Stimulated activated memory B cell treated with anti-CD40 and anti-IgM and Interleukin-4, amounts not matched to agents 10 μg/mL and 1 μg/mL and 100 μg/mL, for 72 hours (primary cell): ENCODE measurements at regions not wholly inside any gene's neighbourhood (a gene's known extent, or its start where the extent isn't known, plus 50 kb on each side); places are given as distances from the start of the nearest gene placed in this dataset.
A peak's percentile ranks its signal among the peaks of the same experiment; 100 is the strongest.
"Not testable (repeated sequence)": the region's sequence is repeated elsewhere in the genome, so short reads cannot be mapped to it uniquely, and the experiment has no call there.

Experiments
- ATAC-seq: fragments of 150-1000 bp; cut with Tn5 transposase; 2 replicates; pipeline ENCODE4 v1.10.0; 2021
- H3K27ac Mint-ChIP-seq: one replicate; pipeline ENCODE4 v1.8.0; 2022; ENCODE audit warnings: mild to moderate bottlenecking, mixed read lengths
- H3K27me3 Mint-ChIP-seq: one replicate; pipeline ENCODE4 v1.8.0; 2022; ENCODE audit warnings: mixed read lengths
- H3K36me3 Mint-ChIP-seq: one replicate; pipeline ENCODE4 v1.8.0; 2022; ENCODE audit warnings: mixed read lengths
- H3K4me1 Mint-ChIP-seq: one replicate; pipeline ENCODE4 v1.8.0; 2022; ENCODE audit warnings: mixed read lengths
- H3K4me3 Mint-ChIP-seq: one replicate; pipeline ENCODE4 v1.8.0; 2022; ENCODE audit warnings: mild to moderate bottlenecking, moderate library complexity, mixed read lengths
- H3K9me3 Mint-ChIP-seq: one replicate; pipeline ENCODE4 v1.8.0; 2022; ENCODE audit warnings: mixed read lengths

DNA sequence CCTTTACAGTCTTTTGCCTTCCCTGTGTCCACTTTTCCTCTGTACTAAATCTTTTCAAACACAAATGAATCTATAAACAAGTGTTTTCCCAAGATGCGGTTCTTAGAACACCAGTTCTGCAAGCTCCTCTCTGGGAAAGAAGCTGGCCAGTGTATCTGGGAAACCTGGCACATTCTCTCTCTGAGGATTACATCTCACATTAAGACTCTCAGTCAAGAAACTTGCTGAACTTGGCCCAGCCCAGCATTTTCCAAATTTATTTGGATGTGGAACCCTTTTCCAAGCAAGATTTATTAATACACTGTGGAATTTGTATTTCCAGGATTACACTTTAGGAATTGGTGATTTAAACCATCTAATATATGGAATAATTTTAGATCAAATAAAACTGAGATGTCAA, 105.7 kb downstream of the ZNF281 start:
- Mint-ChIP-seq H3K36me3 (no peaks in the 10 kb centered on the region), H3K27ac (no peak overlapping the region), H3K4me3 (no peak overlapping the region), H3K9me3 (no peaks in the 10 kb centered on the region), H3K27me3 (no peaks in the 10 kb centered on the region), H3K4me1 (peaks cover 58% of the 10 kb centered on the region)
- ATAC-seq: no peak

DNA sequence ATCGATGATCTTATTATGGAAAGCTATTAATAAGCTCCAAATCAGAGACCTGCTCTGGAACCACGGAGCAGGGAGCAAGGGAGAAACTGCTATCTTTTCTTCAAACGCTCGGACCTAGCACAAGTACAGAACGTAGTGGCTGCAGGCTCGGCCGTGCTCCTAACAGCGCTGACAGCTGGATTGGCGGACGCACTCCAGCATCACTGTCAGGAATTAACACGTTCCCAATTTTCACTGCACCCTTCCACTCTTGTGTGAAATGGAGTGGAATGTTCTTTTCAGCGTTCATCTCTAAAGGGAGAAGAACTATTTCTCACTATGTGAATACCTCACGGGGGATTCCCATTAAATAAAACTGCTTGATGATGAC, 106.9 kb downstream of the ZNF281 start:
- H3K36me3 Mint-ChIP-seq: no peaks in the 10 kb centered on the region
- H3K4me3 Mint-ChIP-seq: peak overlapping the region; percentile 86
- H3K27ac Mint-ChIP-seq: peak overlapping the region; percentile 75
- H3K4me1 Mint-ChIP-seq: peaks cover 52% of the 10 kb centered on the region
- no peaks in the 10 kb centered on the region for H3K9me3 Mint-ChIP-seq
- H3K27me3 Mint-ChIP-seq: no peaks in the 10 kb centered on the region
- ATAC-seq: no peak

DNA sequence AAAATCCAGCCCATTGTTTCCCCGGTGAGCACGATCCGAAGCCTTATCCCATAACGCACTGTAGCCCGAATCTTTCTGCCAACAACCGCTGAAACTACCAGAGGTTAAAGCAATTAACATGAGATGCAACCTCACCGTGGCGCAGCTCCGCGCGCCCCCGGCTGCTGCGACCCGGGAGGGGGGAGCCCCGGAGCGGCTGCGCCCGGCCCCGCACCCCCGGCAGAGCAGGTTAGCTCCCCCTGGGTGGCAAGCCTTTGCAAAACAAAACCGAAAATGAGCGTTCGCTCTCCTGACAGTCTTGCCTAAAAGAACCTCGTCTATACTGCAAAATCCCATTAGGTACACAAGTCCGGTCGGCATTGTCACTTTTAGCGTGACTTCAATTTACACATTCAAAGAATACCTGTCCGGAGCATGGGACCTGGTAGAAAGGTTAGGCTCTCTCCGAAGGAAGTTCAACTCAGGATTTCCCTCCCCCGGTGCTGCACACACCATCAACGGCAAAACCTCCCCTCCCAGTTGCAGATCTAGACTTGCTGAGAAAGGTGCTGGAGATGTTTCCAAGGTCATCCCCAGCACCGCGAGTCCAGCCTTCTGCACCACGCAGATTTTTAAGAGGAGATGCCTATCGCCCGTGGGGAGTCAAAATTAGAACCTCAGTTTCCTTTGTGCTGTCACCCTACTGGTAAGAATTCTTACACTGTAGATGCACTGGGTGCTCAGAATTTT, 107.5 kb downstream of the ZNF281 start:
- Mint-ChIP-seq H3K36me3 (no peaks in the 10 kb centered on the region), H3K27me3 (no peaks in the 10 kb centered on the region), H3K27ac (peak overlapping the region; percentile 75), H3K4me3 (peak overlapping the region; percentile 86), H3K9me3 (no peaks in the 10 kb centered on the region), H3K4me1 (peaks cover 48% of the 10 kb centered on the region)
- peak; percentile 72 for ATAC-seq

GRCh38 chr1:200301152-200301551, 108.7 kb downstream of the ZNF281 start:
- peaks cover 36% of the 10 kb centered on the region for H3K4me1 Mint-ChIP-seq
- H3K36me3 Mint-ChIP-seq: no peaks in the 10 kb centered on the region
- H3K27ac Mint-ChIP-seq: no peak overlapping the region
- H3K27me3 Mint-ChIP-seq: no peaks in the 10 kb centered on the region
- H3K9me3 Mint-ChIP-seq: no peaks in the 10 kb centered on the region
- H3K4me3 Mint-ChIP-seq: no peak overlapping the region
- no peak for ATAC-seq

- no peaks in the 10 kb centered on the region for H3K9me3 Mint-ChIP-seq
- H3K4me3 Mint-ChIP-seq: no peak overlapping the region
- H3K4me1 Mint-ChIP-seq: peaks cover 21% of the 10 kb centered on the region
- no peaks in the 10 kb centered on the region for H3K36me3 Mint-ChIP-seq
- no peak overlapping the region for H3K27ac Mint-ChIP-seq
- ATAC-seq: no peak
- no peaks in the 10 kb centered on the region for H3K27me3 Mint-ChIP-seq
Observed at GRCh38 chr1:200299571-200299970, 110.3 kb downstream of the ZNF281 start.

GRCh38 chr1:200298242-200298641, 111.6 kb downstream of the ZNF281 start:
- Mint-ChIP-seq H3K36me3 (no peaks in the 10 kb centered on the region), H3K4me1 (peaks cover 14% of the 10 kb centered on the region), H3K27me3 (no peaks in the 10 kb centered on the region), H3K27ac (peak overlapping the region; percentile 6), H3K4me3 (no peak overlapping the region), H3K9me3 (no peaks in the 10 kb centered on the region)
- ATAC-seq: no peak

- Mint-ChIP-seq H3K27ac (no peak overlapping the region), H3K27me3 (no peaks in the 10 kb centered on the region), H3K36me3 (no peaks in the 10 kb centered on the region), H3K4me3 (no peak overlapping the region), H3K4me1 (peaks cover 6% of the 10 kb centered on the region), H3K9me3 (no peaks in the 10 kb centered on the region)
- no peak for ATAC-seq
Observed at GRCh38 chr1:200296091-200296661, 113.7 kb downstream of the ZNF281 start.

DNA sequence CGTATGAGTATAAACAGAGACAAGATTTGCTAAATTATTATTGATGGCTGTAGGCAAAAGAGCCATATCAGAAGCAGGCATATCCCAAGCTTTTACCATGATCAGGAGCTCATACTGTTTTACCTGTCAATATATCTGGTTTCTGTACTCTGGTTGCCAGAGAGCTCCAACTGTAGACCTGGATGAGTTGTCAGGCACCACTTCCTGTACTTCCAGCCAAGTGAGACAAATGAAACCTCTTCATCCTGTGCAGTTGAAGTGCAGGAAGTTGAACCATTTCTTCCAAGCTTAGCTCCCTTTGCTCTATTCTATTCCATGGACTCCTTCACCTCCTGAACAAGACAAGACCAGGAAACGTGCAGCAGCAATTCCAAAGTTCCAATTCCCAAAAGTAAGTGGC, 115.6 kb downstream of the ZNF281 start:
- ATAC-seq: no peak
- Mint-ChIP-seq H3K27ac (no peak overlapping the region), H3K27me3 (no peaks in the 10 kb centered on the region), H3K9me3 (no peaks in the 10 kb centered on the region), H3K4me1 (peaks cover 12% of the 10 kb centered on the region), H3K4me3 (no peak overlapping the region), H3K36me3 (no peaks in the 10 kb centered on the region)

- Mint-ChIP-seq H3K36me3 (no peaks in the 10 kb centered on the region), H3K4me3 (no peak overlapping the region), H3K27ac (no peak overlapping the region), H3K27me3 (no peaks in the 10 kb centered on the region), H3K4me1 (peaks cover 12% of the 10 kb centered on the region), H3K9me3 (no peaks in the 10 kb centered on the region)
- ATAC-seq: no peak
Observed at GRCh38 chr1:200292699-200293098, 117.1 kb downstream of the ZNF281 start.

DNA sequence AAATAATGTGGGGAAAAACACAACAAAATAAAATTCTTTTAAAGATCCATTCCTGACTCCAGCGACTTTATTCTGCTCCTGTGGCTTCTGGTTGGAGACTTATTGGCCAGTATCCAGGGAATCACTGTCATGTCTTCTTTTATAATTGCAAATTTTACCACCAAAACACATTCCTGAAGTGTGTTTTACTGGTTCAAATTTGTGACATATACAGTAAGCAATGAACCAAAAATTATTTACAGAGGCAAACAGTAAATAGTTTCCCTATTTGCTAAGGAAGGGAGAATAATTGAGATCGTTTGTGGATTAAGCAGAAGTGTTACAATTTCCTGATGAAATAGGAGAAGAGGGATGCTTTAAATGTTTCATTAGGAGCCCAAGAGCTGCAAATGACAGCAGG, 118.7 kb downstream of the ZNF281 start:
- Mint-ChIP-seq H3K4me3 (no peak overlapping the region), H3K27ac (no peak overlapping the region), H3K36me3 (no peaks in the 10 kb centered on the region), H3K9me3 (no peaks in the 10 kb centered on the region), H3K4me1 (peaks cover 20% of the 10 kb centered on the region), H3K27me3 (no peaks in the 10 kb centered on the region)
- no peak for ATAC-seq

GRCh38 chr1:200290010-200290685, 119.7 kb downstream of the ZNF281 start:
- H3K27me3 Mint-ChIP-seq: no peaks in the 10 kb centered on the region
- peaks cover 30% of the 10 kb centered on the region for H3K4me1 Mint-ChIP-seq
- H3K9me3 Mint-ChIP-seq: peaks cover 3% of the 10 kb centered on the region

DNA sequence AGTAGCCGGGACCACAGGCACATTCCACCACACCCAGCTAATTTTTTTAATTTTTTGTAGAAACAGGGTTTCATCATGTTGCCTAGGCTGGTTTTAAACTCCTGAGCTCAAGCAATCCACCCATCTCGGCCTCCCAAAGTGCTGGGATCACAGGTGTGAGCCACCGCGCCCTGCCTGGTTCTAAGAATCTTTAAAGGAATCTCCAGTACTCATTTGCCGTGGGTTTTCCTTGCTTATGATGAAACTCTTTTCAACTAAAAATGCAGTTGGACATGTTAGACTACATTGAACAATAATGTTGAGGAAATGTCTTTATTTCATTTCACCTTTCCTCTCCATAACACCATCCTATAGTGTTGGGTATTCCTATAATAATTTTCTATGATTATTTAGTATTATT, 121.6 kb downstream of the ZNF281 start:
- H3K4me3 Mint-ChIP-seq: no peak overlapping the region
- H3K4me1 Mint-ChIP-seq: peaks cover 33% of the 10 kb centered on the region
- H3K9me3 Mint-ChIP-seq: peaks cover 3% of the 10 kb centered on the region
- H3K27ac Mint-ChIP-seq: no peak overlapping the region
- no peak for ATAC-seq
- H3K27me3 Mint-ChIP-seq: no peaks in the 10 kb centered on the region
- no peaks in the 10 kb centered on the region for H3K36me3 Mint-ChIP-seq

More at GRCh38 chr1:200290010-200290685, 119.7 kb downstream of the ZNF281 start:
- Mint-ChIP-seq H3K27ac (no peak overlapping the region), H3K36me3 (no peaks in the 10 kb centered on the region), H3K4me3 (no peak overlapping the region)
- ATAC-seq: no peak

DNA sequence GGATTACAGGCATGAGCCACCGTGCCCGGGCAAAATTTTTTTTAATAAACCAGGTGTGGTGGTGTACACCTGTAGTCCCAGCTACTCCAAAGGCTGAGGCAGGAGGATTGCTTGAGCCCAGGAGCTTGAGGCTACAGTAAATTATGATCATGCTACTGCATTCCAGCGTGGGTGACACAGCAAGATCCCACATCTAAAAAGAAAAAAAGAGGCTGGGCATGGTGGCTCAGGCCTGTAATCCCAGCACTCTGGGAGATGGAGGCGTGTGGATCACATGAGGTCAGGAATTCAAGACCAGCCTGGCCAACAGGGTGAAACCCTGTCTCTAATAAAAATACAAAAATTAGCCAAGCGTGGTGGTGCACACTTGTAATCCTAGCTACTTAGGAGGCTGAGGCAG, 125.6 kb downstream of the ZNF281 start:
- H3K4me1 Mint-ChIP-seq: peaks cover 27% of the 10 kb centered on the region
- ATAC-seq, H3K36me3 Mint-ChIP-seq, H3K4me3 Mint-ChIP-seq, H3K27me3 Mint-ChIP-seq, H3K9me3 Mint-ChIP-seq: not testable (repeated sequence)
- H3K27ac Mint-ChIP-seq: peak overlapping the region; percentile 66

DNA sequence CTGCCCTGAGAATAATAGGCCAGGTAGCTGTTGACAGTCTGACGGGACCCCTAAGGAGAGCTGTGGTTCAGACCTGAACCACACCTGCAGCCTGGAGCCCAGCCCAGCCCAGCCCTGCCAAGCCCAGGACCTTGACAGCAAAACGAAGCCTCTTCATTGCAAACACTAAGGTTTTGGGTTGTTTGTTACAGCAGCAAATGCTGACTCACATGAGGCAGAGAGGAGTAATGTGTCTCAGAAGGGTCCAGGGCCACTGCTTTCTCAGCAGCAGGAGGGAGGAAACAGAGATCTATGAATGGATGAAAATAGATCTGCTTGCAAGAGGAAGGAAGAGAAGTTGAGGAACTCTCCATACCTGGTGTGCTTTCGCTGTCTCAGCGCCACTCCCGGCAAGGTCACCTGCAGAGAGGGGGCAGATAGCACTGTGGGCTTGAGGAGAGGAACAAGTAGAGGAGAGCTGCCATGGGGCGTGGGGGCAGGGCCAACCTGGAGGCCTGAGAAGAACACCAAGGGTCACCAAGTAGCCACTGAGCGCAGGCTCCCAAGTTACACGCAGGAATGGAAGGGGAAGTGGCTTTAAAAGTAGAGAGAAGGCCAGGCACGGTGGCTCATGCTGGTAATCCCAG, 127.2 kb downstream of the ZNF281 start:
- H3K4me1 Mint-ChIP-seq: peaks cover 27% of the 10 kb centered on the region
- no peaks in the 10 kb centered on the region for H3K27me3 Mint-ChIP-seq
- H3K9me3 Mint-ChIP-seq: peaks cover 3% of the 10 kb centered on the region
- H3K27ac Mint-ChIP-seq: no peak overlapping the region
- H3K36me3 Mint-ChIP-seq: no peaks in the 10 kb centered on the region
- ATAC-seq: peak; percentile 50
- no peak overlapping the region for H3K4me3 Mint-ChIP-seq

- Mint-ChIP-seq H3K36me3 (no peaks in the 10 kb centered on the region), H3K9me3 (peaks cover 3% of the 10 kb centered on the region), H3K27ac (no peak overlapping the region), H3K27me3 (no peaks in the 10 kb centered on the region), H3K4me3 (no peak overlapping the region), H3K4me1 (peaks cover 21% of the 10 kb centered on the region)
- ATAC-seq: no peak
Observed at GRCh38 chr1:200281201-200281835, 128.5 kb downstream of the ZNF281 start.
